Activated CD8-positive, alpha-beta memory T cell treated with anti-CD3 and anti-CD28 coated beads, Interleukin-2, amount 10 ng/mL, durations not matched to agents 7 days and 5 days (primary cell): ENCODE measurements at regions not wholly inside any gene's neighbourhood (a gene's known extent, or its start where the extent isn't known, plus 50 kb on each side); places are given as distances from the start of the nearest gene placed in this dataset.

Experiments used
- ATAC-seq: fragments of 150-1000 bp; cut with Tn5 transposase; one replicate; pipeline ENCODE4 v1.10.0; 2021; ENCODE audit warnings: moderate library complexity
- CTCF ChIA-PET: fragments of 350-600 bp; sonication (Branson Sonifier 250); formaldehyde crosslinking; loops from one replicate; lab custom pipeline; 2021; ENCODE audit warnings: antibody characterized with exemption; lab: Charles Lee
- DNase-seq: peaks from one replicate; pipeline ENCODE4 v3.0.0-alpha.2; 2020
- H3K27ac Mint-ChIP-seq: one replicate; pipeline ENCODE4 v1.8.0; 2021; ENCODE audit warnings: mild to moderate bottlenecking, mixed read lengths
- H3K27me3 Mint-ChIP-seq: one replicate; pipeline ENCODE4 v1.8.0; 2021; ENCODE audit warnings: mixed read lengths
- H3K36me3 Mint-ChIP-seq: one replicate; pipeline ENCODE4 v1.8.0; 2021; ENCODE audit warnings: mild to moderate bottlenecking, mixed read lengths
- H3K4me1 Mint-ChIP-seq: one replicate; pipeline ENCODE4 v1.8.0; 2021; ENCODE audit warnings: mixed read lengths
- H3K4me3 Mint-ChIP-seq: one replicate; pipeline ENCODE4 v1.8.0; 2021; ENCODE audit warnings: mild to moderate bottlenecking, moderate library complexity, mixed read lengths
- H3K9me3 Mint-ChIP-seq: one replicate; pipeline ENCODE4 v1.8.0; 2022; ENCODE audit warnings: low read depth, mixed read lengths

- no peak overlapping the region for H3K27ac Mint-ChIP-seq
- ATAC-seq = no peak
These were observed 231.7 kb upstream of the SASH1 start for GRCh38 chr6:148110925-148111324.

GRCh38 chr6:148112851-148113319 lies 229.8 kb upstream of the SASH1 start:
- DNase-seq (no peak), ATAC-seq (no peak)
- Mint-ChIP-seq H3K4me3 (no peak overlapping the region), H3K4me1 (no peaks in the 10 kb centered on the region), H3K36me3 (no peaks in the 10 kb centered on the region), H3K27me3 (no peaks in the 10 kb centered on the region), H3K9me3 (no peaks in the 10 kb centered on the region), H3K27ac (no peak overlapping the region)
- CTCF ChIA-PET = interaction anchor here (1.2 kb wide), 1 partner anchor 22 kb away, joined by 3 read pairs; no protein-coding TSS in a partner anchor

More at GRCh38 chr6:148110925-148111324, 231.7 kb upstream of the SASH1 start:
- Mint-ChIP-seq H3K4me3 (no peak overlapping the region), H3K9me3 (no peaks in the 10 kb centered on the region), H3K36me3 (no peaks in the 10 kb centered on the region), H3K27me3 (no peaks in the 10 kb centered on the region), H3K4me1 (no peaks in the 10 kb centered on the region)
- DNase-seq = no peak
- CTCF ChIA-PET = no interaction called here

- Mint-ChIP-seq H3K4me1 (no peaks in the 10 kb centered on the region), H3K27me3 (no peaks in the 10 kb centered on the region), H3K27ac (no peak overlapping the region), H3K4me3 (no peak overlapping the region), H3K9me3 (no peaks in the 10 kb centered on the region), H3K36me3 (no peaks in the 10 kb centered on the region)
- ATAC-seq = no peak
- DNase-seq = no peak
- CTCF ChIA-PET = no interaction called here
These were observed 226.6 kb upstream of the SASH1 start for GRCh38 chr6:148116001-148116400.

- Mint-ChIP-seq H3K27ac (no peak overlapping the region), H3K27me3 (no peaks in the 10 kb centered on the region), H3K9me3 (no peaks in the 10 kb centered on the region), H3K4me3 (no peak overlapping the region), H3K36me3 (no peaks in the 10 kb centered on the region), H3K4me1 (no peaks in the 10 kb centered on the region)
- CTCF ChIA-PET = no interaction called here
- no peak for ATAC-seq
- no peak for DNase-seq
These were observed 224.4 kb upstream of the SASH1 start for GRCh38 chr6:148118244-148118643.

- H3K27me3 Mint-ChIP-seq = no peaks in the 10 kb centered on the region
- no peaks in the 10 kb centered on the region for H3K36me3 Mint-ChIP-seq
- DNase-seq (no peak), ATAC-seq (no peak)
- H3K4me3 Mint-ChIP-seq = no peak overlapping the region
- no peaks in the 10 kb centered on the region for H3K9me3 Mint-ChIP-seq
- CTCF ChIA-PET = no interaction called here
- H3K27ac Mint-ChIP-seq = no peak overlapping the region
- no peaks in the 10 kb centered on the region for H3K4me1 Mint-ChIP-seq
These were observed 214.5 kb upstream of the SASH1 start for GRCh38 chr6:148128014-148128730.

- CTCF ChIA-PET = interaction anchor here (1.2 kb wide), 1 partner anchor 43 kb away, joined by 3 read pairs; no protein-coding TSS in a partner anchor
- H3K27ac Mint-ChIP-seq = no peak overlapping the region
- no peaks in the 10 kb centered on the region for H3K27me3 Mint-ChIP-seq
- H3K9me3 Mint-ChIP-seq = no peaks in the 10 kb centered on the region
- DNase-seq (no peak), ATAC-seq (no peak)
- H3K4me1 Mint-ChIP-seq = no peaks in the 10 kb centered on the region
- H3K36me3 Mint-ChIP-seq = no peaks in the 10 kb centered on the region
- H3K4me3 Mint-ChIP-seq = no peak overlapping the region
These were observed 208.0 kb upstream of the SASH1 start for GRCh38 chr6:148134592-148134991.

GRCh38 chr6:148136586-148136985 lies 206.1 kb upstream of the SASH1 start:
- no peaks in the 10 kb centered on the region for H3K36me3 Mint-ChIP-seq
- H3K27me3 Mint-ChIP-seq = peaks cover 4% of the 10 kb centered on the region
- CTCF ChIA-PET = interaction anchor here (1.1 kb wide), 1 partner anchor 8 kb away, joined by 3 read pairs; no protein-coding TSS in a partner anchor
- DNase-seq (no peak), ATAC-seq (no peak)
- no peaks in the 10 kb centered on the region for H3K4me1 Mint-ChIP-seq
- H3K9me3 Mint-ChIP-seq = no peaks in the 10 kb centered on the region
- no peak overlapping the region for H3K27ac Mint-ChIP-seq
- no peak overlapping the region for H3K4me3 Mint-ChIP-seq

GRCh38 chr6:148137652-148138051 lies 205.0 kb upstream of the SASH1 start:
- ATAC-seq (no peak), DNase-seq (no peak)
- Mint-ChIP-seq H3K4me1 (no peaks in the 10 kb centered on the region), H3K27ac (no peak overlapping the region), H3K27me3 (peaks cover 7% of the 10 kb centered on the region), H3K9me3 (no peaks in the 10 kb centered on the region), H3K4me3 (no peak overlapping the region), H3K36me3 (no peaks in the 10 kb centered on the region)
- CTCF ChIA-PET = interaction anchor here (1.2 kb wide), 1 partner anchor 28 kb away, joined by 3 read pairs; no protein-coding TSS in a partner anchor

GRCh38 chr6:148138573-148138972 lies 204.1 kb upstream of the SASH1 start:
- no peak overlapping the region for H3K27ac Mint-ChIP-seq
- peaks cover 10% of the 10 kb centered on the region for H3K27me3 Mint-ChIP-seq
- H3K4me1 Mint-ChIP-seq = no peaks in the 10 kb centered on the region
- CTCF ChIA-PET = interaction anchor here (0.9 to 1.2 kb wide), 2 partner anchors 8 to 27 kb away, joined by 3 read pairs; no protein-coding TSS in a partner anchor
- no peak overlapping the region for H3K4me3 Mint-ChIP-seq
- no peaks in the 10 kb centered on the region for H3K36me3 Mint-ChIP-seq
- DNase-seq (no peak), ATAC-seq (no peak)
- no peaks in the 10 kb centered on the region for H3K9me3 Mint-ChIP-seq

- CTCF ChIA-PET = interaction anchor here (1.6 kb wide), 1 partner anchor 10 kb away, joined by 3 read pairs; no protein-coding TSS in a partner anchor
- no peaks in the 10 kb centered on the region for H3K9me3 Mint-ChIP-seq
These were observed 201.7 kb upstream of the SASH1 start for GRCh38 chr6:148140772-148141557.

GRCh38 chr6:148142821-148143220 lies 199.8 kb upstream of the SASH1 start:
- peaks cover 13% of the 10 kb centered on the region for H3K27me3 Mint-ChIP-seq
- no peaks in the 10 kb centered on the region for H3K9me3 Mint-ChIP-seq
- ATAC-seq (no peak), DNase-seq (no peak)
- no peak overlapping the region for H3K4me3 Mint-ChIP-seq
- H3K4me1 Mint-ChIP-seq = peaks cover 9% of the 10 kb centered on the region
- H3K27ac Mint-ChIP-seq = no peak overlapping the region
- no peaks in the 10 kb centered on the region for H3K36me3 Mint-ChIP-seq
- CTCF ChIA-PET = no interaction called here

More at GRCh38 chr6:148140772-148141557, 201.7 kb upstream of the SASH1 start:
- H3K4me1 Mint-ChIP-seq = peaks cover 2% of the 10 kb centered on the region
- H3K27ac Mint-ChIP-seq = no peak overlapping the region
- H3K36me3 Mint-ChIP-seq = no peaks in the 10 kb centered on the region
- no peak overlapping the region for H3K4me3 Mint-ChIP-seq
- no peak for DNase-seq
- H3K27me3 Mint-ChIP-seq = peaks cover 13% of the 10 kb centered on the region
- no peak for ATAC-seq

- peaks cover 13% of the 10 kb centered on the region for H3K27me3 Mint-ChIP-seq
- no peak overlapping the region for H3K27ac Mint-ChIP-seq
- H3K4me1 Mint-ChIP-seq = peaks cover 9% of the 10 kb centered on the region
- H3K4me3 Mint-ChIP-seq = no peak overlapping the region
- ATAC-seq (no peak), DNase-seq (no peak)
- H3K36me3 Mint-ChIP-seq = no peaks in the 10 kb centered on the region
- H3K9me3 Mint-ChIP-seq = no peaks in the 10 kb centered on the region
- CTCF ChIA-PET = no interaction called here
These were observed 198.9 kb upstream of the SASH1 start for GRCh38 chr6:148143771-148144170.

- ATAC-seq (peak; percentile 36), DNase-seq (peak; percentile 61)
- H3K27ac Mint-ChIP-seq = no peak overlapping the region
- H3K4me3 Mint-ChIP-seq = no peak overlapping the region
- CTCF ChIA-PET = interaction anchor here (1.0 to 1.5 kb wide), 5 partner anchors 9 to 638 kb away, joined by 3 to 4 read pairs (median 4); no protein-coding TSS in a partner anchor
- peaks cover 9% of the 10 kb centered on the region for H3K4me1 Mint-ChIP-seq
- peaks cover 13% of the 10 kb centered on the region for H3K27me3 Mint-ChIP-seq
- no peaks in the 10 kb centered on the region for H3K9me3 Mint-ChIP-seq
- H3K36me3 Mint-ChIP-seq = no peaks in the 10 kb centered on the region
These were observed 197.6 kb upstream of the SASH1 start for GRCh38 chr6:148144917-148145521.
